Activated CD4-positive, CD25-positive, alpha-beta regulatory T cell treated with anti-CD3 and anti-CD28 coated beads, Interleukin-2, amount 50 U/mL, for 72 hours (primary cell): ENCODE measurements at regions not wholly inside any gene's neighbourhood (a gene's known extent, or its start where the extent isn't known, plus 50 kb on each side); places are given as distances from the start of the nearest gene placed in this dataset.

ENCODE experiments used
- DNase-seq: peaks from one replicate; pipeline ENCODE4 v3.0.0; 2021

- DNase-seq: no peak
Measured at GRCh38 chr18:39685303-39685902, 2119.8 kb upstream of the CELF4 start.

GRCh38 chr18:39681061-39681460 is 2115.5 kb upstream of the CELF4 start:
- no peak for DNase-seq

GRCh38 chr18:39675906-39676305 is 2110.3 kb upstream of the CELF4 start:
- no peak for DNase-seq

GRCh38 chr18:39675368-39675767 is 2109.8 kb upstream of the CELF4 start:
- no peak for DNase-seq

- no peak for DNase-seq
Measured at GRCh38 chr18:39672171-39672570, 2106.6 kb upstream of the CELF4 start.

- DNase-seq: no peak
Measured at GRCh38 chr18:39667905-39668304, 2102.3 kb upstream of the CELF4 start.

- no peak for DNase-seq
Measured at GRCh38 chr18:39666541-39666940, 2100.9 kb upstream of the CELF4 start.

GRCh38 chr18:39661856-39662366 is 2096.3 kb upstream of the CELF4 start:
- DNase-seq: no peak

- no peak for DNase-seq
Measured at GRCh38 chr18:39660141-39660540, 2094.5 kb upstream of the CELF4 start.

GRCh38 chr18:39655341-39655740 is 2089.7 kb upstream of the CELF4 start:
- DNase-seq: no peak

GRCh38 chr18:39653221-39653620 is 2087.6 kb upstream of the CELF4 start:
- DNase-seq: no peak

GRCh38 chr18:39648616-39649015 is 2083.0 kb upstream of the CELF4 start:
- no peak for DNase-seq

GRCh38 chr18:39647627-39648534 is 2082.3 kb upstream of the CELF4 start:
- no peak for DNase-seq

GRCh38 chr18:39638224-39638623 is 2072.6 kb upstream of the CELF4 start:
- no peak for DNase-seq

- no peak for DNase-seq
Measured at GRCh38 chr18:39636931-39637330, 2071.3 kb upstream of the CELF4 start.

GRCh38 chr18:39635966-39636365 is 2070.4 kb upstream of the CELF4 start:
- no peak for DNase-seq

- DNase-seq: no peak
Measured at GRCh38 chr18:39635192-39635591, 2069.6 kb upstream of the CELF4 start.

- no peak for DNase-seq
Measured at GRCh38 chr18:39627936-39628335, 2062.3 kb upstream of the CELF4 start.

- no peak for DNase-seq
Measured at GRCh38 chr18:39624961-39625360, 2059.4 kb upstream of the CELF4 start.

- no peak for DNase-seq
Measured at GRCh38 chr18:39622431-39622830, 2056.8 kb upstream of the CELF4 start.

GRCh38 chr18:39620551-39621168 is 2055.1 kb upstream of the CELF4 start:
- DNase-seq: no peak

- DNase-seq: no peak
Measured at GRCh38 chr18:39618265-39619003, 2052.8 kb upstream of the CELF4 start.
